Mesenchymal stem cell (in vitro differentiated cells and primary cell): ENCODE measurements at regions not wholly inside any gene's neighbourhood (a gene's known extent, or its start where the extent isn't known, plus 50 kb on each side); places are given as distances from the start of the nearest gene placed in this dataset.

ENCODE experiments used
- DNase-seq: peaks from one replicate; pipeline ENCODE4 v3.0.0-alpha.2; 2013
- H2AFZ ChIP-seq: one replicate; pipeline ENCODE4 v1.6.1; 2013; ENCODE audit warnings: low read depth, mild to moderate bottlenecking, control low read depth, inconsistent platforms, low read length, moderate library complexity
- H2AK5ac ChIP-seq: 2 replicates; pipeline ENCODE4 v1.6.1; 2013; ENCODE audit warnings: low read length, moderate library complexity, mild to moderate bottlenecking, inconsistent platforms; ENCODE audit not compliant: severe bottlenecking
- H2BK120ac ChIP-seq: one replicate; pipeline ENCODE4 v1.6.1; 2013; ENCODE audit warnings: low read depth, mild to moderate bottlenecking, inconsistent platforms, low read length, moderate library complexity
- H2BK12ac ChIP-seq, 2 experiments: one replicate each; pipeline ENCODE4 v1.6.1; 2013; ENCODE audit warnings: inconsistent platforms in 2 of 2, low read length in 2 of 2, mild to moderate bottlenecking in 2 of 2, moderate library complexity in 2 of 2, control low read depth in 1 of 2
- H2BK15ac ChIP-seq: one replicate; pipeline ENCODE4 v1.6.1; 2013; ENCODE audit warnings: mild to moderate bottlenecking, low read depth, inconsistent platforms; ENCODE audit not compliant: poor library complexity, severe bottlenecking
- H2BK5ac ChIP-seq: 2 replicates; pipeline ENCODE4 v1.6.1; 2013; ENCODE audit warnings: low read depth, mild to moderate bottlenecking, low read length, control low read depth, inconsistent platforms; ENCODE audit not compliant: poor library complexity, severe bottlenecking
- H3K14ac ChIP-seq, 2 experiments: one replicate each; pipeline ENCODE4 v1.6.1; 2013; ENCODE audit warnings: inconsistent platforms in 2 of 2, low read length in 2 of 2, control low read depth in 1 of 2, mild to moderate bottlenecking in 1 of 2, moderate library complexity in 1 of 2
- H3K18ac ChIP-seq, 2 experiments: one replicate each; pipeline ENCODE4 v1.6.1; 2013; ENCODE audit warnings: inconsistent platforms in 2 of 2, low read length in 2 of 2, control low read depth in 1 of 2, low read depth in 1 of 2, mild to moderate bottlenecking in 1 of 2
- H3K23ac ChIP-seq, 2 experiments: one replicate each; pipeline ENCODE4 v1.6.1; 2013; ENCODE audit warnings: inconsistent platforms in 2 of 2, low read length in 2 of 2, mild to moderate bottlenecking in 2 of 2, moderate library complexity in 2 of 2, control low read depth in 1 of 2
- H3K27ac ChIP-seq: 2 replicates; pipeline ENCODE4 v1.5.1; 2013; ENCODE audit warnings: mild to moderate bottlenecking, moderate library complexity, low read length, control low read depth, inconsistent platforms; ENCODE audit not compliant: poor library complexity, severe bottlenecking
- H3K27me3 ChIP-seq, 2 experiments: 2 replicates each; pipeline versions ENCODE4 v1.6.1 to v1.7.0; 2013; ENCODE audit warnings: low read length in 2 of 2, mild to moderate bottlenecking in 2 of 2, moderate library complexity in 2 of 2, control low read depth in 1 of 2, inconsistent platforms in 1 of 2; ENCODE audit not compliant: control insufficient read depth in 1 of 2, insufficient read depth in 1 of 2
- H3K36me3 ChIP-seq, 2 experiments: 2 replicates each; pipeline versions ENCODE4 v1.6.1 to v1.7.0; 2013; ENCODE audit warnings: low read length in 2 of 2, control low read depth in 1 of 2, inconsistent platforms in 1 of 2, low read depth in 1 of 2, mild to moderate bottlenecking in 1 of 2; ENCODE audit not compliant: insufficient read depth in 2 of 2, control insufficient read depth in 1 of 2
- H3K4ac ChIP-seq, 2 experiments: one replicate each; pipeline ENCODE4 v1.6.1; 2013; ENCODE audit warnings: inconsistent platforms in 2 of 2, low read length in 2 of 2, mild to moderate bottlenecking in 2 of 2, moderate library complexity in 2 of 2, control low read depth in 1 of 2, low read depth in 1 of 2
- H3K4me1 ChIP-seq: 2 replicates; pipeline ENCODE4 v1.6.1; 2013; ENCODE audit warnings: low read depth, low read length, control low read depth; ENCODE audit not compliant: control insufficient read depth, insufficient read depth
- H3K4me2 ChIP-seq: 2 replicates; pipeline ENCODE4 v1.6.1; 2013; ENCODE audit warnings: low read length, mild to moderate bottlenecking, inconsistent platforms; ENCODE audit not compliant: poor library complexity, severe bottlenecking
- H3K4me3 ChIP-seq, 2 experiments: 2 replicates each; pipeline versions ENCODE4 v1.5.1 to v1.7.0; 2013; ENCODE audit warnings: low read length in 2 of 2, mild to moderate bottlenecking in 2 of 2, control low read depth in 1 of 2, low read depth in 1 of 2; ENCODE audit not compliant: insufficient read depth in 1 of 2
- H3K79me1 ChIP-seq: replicated peaks from 2 replicates; pipeline ENCODE4 v1.6.1; 2013; ENCODE audit warnings: mild to moderate bottlenecking, control low read depth, low read length, inconsistent platforms; ENCODE audit not compliant: poor library complexity, severe bottlenecking
- H3K9ac ChIP-seq: 2 replicates; pipeline ENCODE4 v1.7.0; 2013; ENCODE audit warnings: mild to moderate bottlenecking, low read length, moderate library complexity
- H3K9me3 ChIP-seq: 2 replicates; pipeline ENCODE4 v1.7.0; 2013; ENCODE audit warnings: mild to moderate bottlenecking, low read length; ENCODE audit not compliant: control insufficient read depth
- H4K8ac ChIP-seq: one replicate; pipeline ENCODE4 v1.6.1; 2013; ENCODE audit warnings: inconsistent platforms, mild to moderate bottlenecking, low read length, moderate library complexity
- H4K91ac ChIP-seq: one replicate; pipeline ENCODE4 v1.6.1; 2013; ENCODE audit warnings: mild to moderate bottlenecking, low read length, inconsistent platforms
- WGBS: methylation state at CpG from one replicate; pipeline ENCODE4 v1.1.7; 2013; ENCODE audit warnings: mixed read lengths; 5-methylcytosine and 5-hydroxymethylcytosine counted together

- Histone ChIP-seq H3K79me1 (no peaks in the 10 kb centered on the region), H2AK5ac (no peak overlapping the region), H3K14ac (no peak overlapping the region), H2BK12ac (no peak overlapping the region), H3K9ac (peak overlapping the region; percentile 65), H2BK120ac (no peak overlapping the region), H4K8ac (no peak overlapping the region), H3K23ac (no peak overlapping the region), H4K91ac (no peak overlapping the region), H3K27ac (peak overlapping the region; percentile 12), H3K4me1 (no peaks in the 10 kb centered on the region), H3K18ac (no peak overlapping the region), H2AFZ (no peak overlapping the region), H3K36me3 (no peaks in the 10 kb centered on the region), H3K9me3 (no peaks in the 10 kb centered on the region), H3K27me3 (peaks cover 0 to 33% of the 10 kb centered on the region in 2 experiments), H2BK15ac (no peak overlapping the region), H3K4me3 (peak overlapping the region in 1 of 2 experiments; percentile 62), H3K4me2 (peak overlapping the region; percentile 46), H3K4ac (no peak overlapping the region), H2BK5ac (no peak overlapping the region)
- DNase-seq: peak; percentile 69
- 55% methylated on average over 7 of the region's 8 CpGs for WGBS
These were observed 131.8 kb upstream of the EEA1 start for GRCh38 chr12:93060666-93061472.

GRCh38 chr12:93061473-93062419 is 132.7 kb upstream of the EEA1 start:
- Histone ChIP-seq H3K27ac (no peak overlapping the region), H3K9ac (peak overlapping the region; percentile 65), H3K79me1 (no peaks in the 10 kb centered on the region), H3K9me3 (no peaks in the 10 kb centered on the region), H2BK120ac (no peak overlapping the region), H3K14ac (peak overlapping the region in 1 of 2 experiments; percentile 8), H3K4me2 (no peak overlapping the region), H4K8ac (no peak overlapping the region), H2AK5ac (no peak overlapping the region), H2AFZ (no peak overlapping the region), H2BK12ac (no peak overlapping the region), H3K23ac (no peak overlapping the region), H3K27me3 (peaks cover 0 to 33% of the 10 kb centered on the region in 2 experiments), H3K4me3 (no peak overlapping the region), H3K18ac (no peak overlapping the region), H2BK5ac (no peak overlapping the region), H2BK15ac (peak overlapping the region; percentile 15), H4K91ac (no peak overlapping the region), H3K4me1 (no peaks in the 10 kb centered on the region), H3K4ac (peak overlapping the region in 1 of 2 experiments; percentile 9), H3K36me3 (no peaks in the 10 kb centered on the region)
- 84% methylated on average over 9 of the region's 9 CpGs for WGBS
- no peak for DNase-seq

- no peak overlapping the region for H2AFZ ChIP-seq
- H3K4me1 ChIP-seq: no peaks in the 10 kb centered on the region
- H4K91ac ChIP-seq: no peak overlapping the region
- no peak overlapping the region for H3K23ac ChIP-seq
- H3K27me3 ChIP-seq: peaks cover 0 to 23% of the 10 kb centered on the region in 2 experiments
- H3K9me3 ChIP-seq: no peaks in the 10 kb centered on the region
- H3K4me2 ChIP-seq: no peak overlapping the region
- no peak overlapping the region for H2BK5ac ChIP-seq
- H3K36me3 ChIP-seq: no peaks in the 10 kb centered on the region
- no peak overlapping the region for H2BK12ac ChIP-seq
- no peak overlapping the region for H4K8ac ChIP-seq
- H3K14ac ChIP-seq: no peak overlapping the region
- no peak overlapping the region for H2BK120ac ChIP-seq
- H3K4ac ChIP-seq: no peak overlapping the region
- 100% methylated on average over 1 of the region's 3 CpGs for WGBS
- no peaks in the 10 kb centered on the region for H3K79me1 ChIP-seq
- no peak for DNase-seq
- H3K9ac ChIP-seq: no peak overlapping the region
- no peak overlapping the region for H2AK5ac ChIP-seq
- H3K27ac ChIP-seq: no peak overlapping the region
- H3K18ac ChIP-seq: no peak overlapping the region
- H3K4me3 ChIP-seq: no peak overlapping the region
- H2BK15ac ChIP-seq: no peak overlapping the region
These were observed 136.8 kb upstream of the EEA1 start for GRCh38 chr12:93065896-93066295.

DNA sequence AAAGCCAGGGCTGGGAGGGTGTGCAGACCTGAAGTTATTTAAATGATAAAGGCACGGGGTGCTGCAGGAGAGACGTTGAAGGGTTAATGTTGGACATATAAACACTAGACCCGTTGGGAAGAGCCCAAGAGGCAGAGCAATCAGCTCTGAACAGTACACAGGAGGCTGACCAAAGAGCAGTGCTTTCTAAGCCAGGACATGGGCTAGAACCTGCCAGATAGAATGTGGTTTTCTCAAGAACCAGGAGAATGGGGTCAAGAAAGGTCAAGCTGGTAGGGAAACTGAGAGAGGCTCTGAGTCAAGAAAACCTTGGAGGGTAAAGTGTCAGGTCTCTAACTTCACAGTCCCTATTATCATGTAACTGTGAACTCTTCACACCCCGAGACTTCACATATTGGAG is 143.2 kb upstream of the EEA1 start:
- no peak overlapping the region for H3K18ac ChIP-seq
- no peak overlapping the region for H2BK5ac ChIP-seq
- H2BK12ac ChIP-seq: no peak overlapping the region
- no peaks in the 10 kb centered on the region for H3K9me3 ChIP-seq
- H3K36me3 ChIP-seq: no peaks in the 10 kb centered on the region
- no peak overlapping the region for H2AFZ ChIP-seq
- H3K14ac ChIP-seq: no peak overlapping the region
- peaks cover 0 to 8% of the 10 kb centered on the region in 2 experiments for H3K27me3 ChIP-seq
- no peak overlapping the region for H3K4ac ChIP-seq
- no peak overlapping the region for H3K23ac ChIP-seq
- H3K4me3 ChIP-seq: no peak overlapping the region
- H3K79me1 ChIP-seq: no peaks in the 10 kb centered on the region
- no peaks in the 10 kb centered on the region for H3K4me1 ChIP-seq
- no peak overlapping the region for H2BK15ac ChIP-seq
- no peak overlapping the region for H3K27ac ChIP-seq
- no peak overlapping the region for H4K8ac ChIP-seq
- H3K4me2 ChIP-seq: no peak overlapping the region
- no peak for DNase-seq
- no peak overlapping the region for H3K9ac ChIP-seq
- no peak overlapping the region for H2AK5ac ChIP-seq
- H4K91ac ChIP-seq: no peak overlapping the region
- WGBS: 61% methylated on average over 4 of the region's 4 CpGs
- no peak overlapping the region for H2BK120ac ChIP-seq
